ENCODE measurements at regions not wholly inside any gene's neighbourhood (a gene's known extent, or its start where the extent isn't known, plus 50 kb on each side); places are given as distances from the start of the nearest gene placed in this dataset.

DNA sequence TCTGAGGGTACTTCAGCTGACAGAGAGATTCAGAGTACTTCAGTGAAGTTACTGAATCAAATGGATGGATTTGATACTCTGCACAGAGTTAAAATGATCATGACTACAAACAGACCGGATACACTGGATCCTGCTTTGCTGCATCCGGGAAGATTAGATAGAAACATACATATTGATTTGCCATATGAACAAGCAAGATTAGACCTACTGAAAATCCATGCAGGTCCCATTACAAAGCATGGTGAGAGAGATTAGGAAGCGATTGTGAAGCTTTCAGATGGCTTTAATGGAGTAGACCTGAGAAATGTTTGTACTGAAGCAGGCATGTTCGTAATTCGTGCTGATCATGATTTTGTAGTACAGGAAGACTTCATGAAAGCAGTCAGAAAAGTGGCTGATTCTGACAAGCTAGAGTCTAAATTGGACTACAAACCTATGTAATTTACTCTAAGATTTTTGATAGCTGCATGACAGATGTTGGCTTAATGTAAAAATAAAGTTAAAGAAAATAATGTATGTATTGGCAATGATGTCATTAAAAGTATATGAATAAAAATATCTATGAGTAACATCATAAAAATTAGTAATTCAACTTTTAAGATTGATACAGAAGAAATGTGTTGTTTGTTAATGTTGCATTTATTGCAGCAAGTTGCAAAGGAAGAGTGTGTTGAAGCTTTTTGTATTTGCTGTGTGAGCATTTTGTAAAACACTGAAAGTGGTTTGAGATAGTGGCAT is 136.1 kb upstream of the RAP1B start:
- Histone ChIP-seq H3K27ac (ENCODE audit: low read depth, low read length) (no peak overlapping the region), H3K4me3 (ENCODE audit: low read depth, low read length) (no peak overlapping the region), H3K27me3 (ENCODE audit: control insufficient read depth, insufficient read depth, low read length) (no peaks in the 10 kb centered on the region), H3K9me3 (ENCODE audit: control insufficient read depth, insufficient read depth, low read length) (no peaks in the 10 kb centered on the region)
- TF ChIP-seq, protein P1, sequence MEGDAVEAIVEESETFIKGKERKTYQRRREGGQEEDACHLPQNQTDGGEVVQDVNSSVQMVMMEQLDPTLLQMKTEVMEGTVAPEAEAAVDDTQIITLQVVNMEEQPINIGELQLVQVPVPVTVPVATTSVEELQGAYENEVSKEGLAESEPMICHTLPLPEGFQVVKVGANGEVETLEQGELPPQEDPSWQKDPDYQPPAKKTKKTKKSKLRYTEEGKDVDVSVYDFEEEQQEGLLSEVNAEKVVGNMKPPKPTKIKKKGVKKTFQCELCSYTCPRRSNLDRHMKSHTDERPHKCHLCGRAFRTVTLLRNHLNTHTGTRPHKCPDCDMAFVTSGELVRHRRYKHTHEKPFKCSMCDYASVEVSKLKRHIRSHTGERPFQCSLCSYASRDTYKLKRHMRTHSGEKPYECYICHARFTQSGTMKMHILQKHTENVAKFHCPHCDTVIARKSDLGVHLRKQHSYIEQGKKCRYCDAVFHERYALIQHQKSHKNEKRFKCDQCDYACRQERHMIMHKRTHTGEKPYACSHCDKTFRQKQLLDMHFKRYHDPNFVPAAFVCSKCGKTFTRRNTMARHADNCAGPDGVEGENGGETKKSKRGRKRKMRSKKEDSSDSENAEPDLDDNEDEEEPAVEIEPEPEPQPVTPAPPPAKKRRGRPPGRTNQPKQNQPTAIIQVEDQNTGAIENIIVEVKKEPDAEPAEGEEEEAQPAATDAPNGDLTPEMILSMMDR (IDR thresholded peaks at IDR 0.05; ENCODE audit: low read depth, low read length) = no peak
- no peak for DNase-seq (ENCODE audit: low read depth, low spot score)
- POLR2A ChIA-PET = no interaction called here
- CTCF ChIA-PET = interaction anchor here (1.2 kb wide), 1 partner anchor 96 kb away, joined by 3 read pairs; no protein-coding TSS in a partner anchor

- no peaks in the 10 kb centered on the region for H3K9me3 ChIP-seq (ENCODE audit: control insufficient read depth, insufficient read depth, low read length)
- H3K4me3 ChIP-seq (ENCODE audit: low read depth, low read length) = no peak overlapping the region
- TF ChIP-seq, protein P1 (IDR thresholded peaks at IDR 0.05; ENCODE audit: low read depth, low read length) = no peak
- DNase-seq (ENCODE audit: low read depth, low spot score) = no peak
- ChIA-PET CTCF (no interaction called here), POLR2A (no interaction called here)
- no peak overlapping the region for H3K27ac ChIP-seq (ENCODE audit: low read depth, low read length)
- no peaks in the 10 kb centered on the region for H3K27me3 ChIP-seq (ENCODE audit: control insufficient read depth, insufficient read depth, low read length)
Measured at GRCh38 chr12:68476794-68477193, 133.9 kb upstream of the RAP1B start.

- no peak for DNase-seq (ENCODE audit: low read depth, low spot score)
- H3K27ac ChIP-seq (ENCODE audit: low read depth, low read length) = no peak overlapping the region
- H3K4me3 ChIP-seq (ENCODE audit: low read depth, low read length) = no peak overlapping the region
- CTCF ChIA-PET = no interaction called here
- TF ChIP-seq, protein P1 (IDR thresholded peaks at IDR 0.05; ENCODE audit: low read depth, low read length) = no peak
- no peaks in the 10 kb centered on the region for H3K9me3 ChIP-seq (ENCODE audit: control insufficient read depth, insufficient read depth, low read length)
- no peaks in the 10 kb centered on the region for H3K27me3 ChIP-seq (ENCODE audit: control insufficient read depth, insufficient read depth, low read length)
- POLR2A ChIA-PET = no interaction called here
Measured at GRCh38 chr12:68477261-68477772, 133.4 kb upstream of the RAP1B start.

GRCh38 chr12:68477906-68478305 is 132.8 kb upstream of the RAP1B start:
- no peak for DNase-seq (ENCODE audit: low read depth, low spot score)
- no peaks in the 10 kb centered on the region for H3K9me3 ChIP-seq (ENCODE audit: control insufficient read depth, insufficient read depth, low read length)
- H3K27ac ChIP-seq (ENCODE audit: low read depth, low read length) = no peak overlapping the region
- H3K4me3 ChIP-seq (ENCODE audit: low read depth, low read length) = no peak overlapping the region
- CTCF ChIA-PET = interaction anchor here (0.9 kb wide), 1 partner anchor 42 kb away, joined by 6 read pairs; no protein-coding TSS in a partner anchor
- TF ChIP-seq, protein P1 (IDR thresholded peaks at IDR 0.05; ENCODE audit: low read depth, low read length) = no peak
- POLR2A ChIA-PET = no interaction called here
- no peaks in the 10 kb centered on the region for H3K27me3 ChIP-seq (ENCODE audit: control insufficient read depth, insufficient read depth, low read length)

DNA sequence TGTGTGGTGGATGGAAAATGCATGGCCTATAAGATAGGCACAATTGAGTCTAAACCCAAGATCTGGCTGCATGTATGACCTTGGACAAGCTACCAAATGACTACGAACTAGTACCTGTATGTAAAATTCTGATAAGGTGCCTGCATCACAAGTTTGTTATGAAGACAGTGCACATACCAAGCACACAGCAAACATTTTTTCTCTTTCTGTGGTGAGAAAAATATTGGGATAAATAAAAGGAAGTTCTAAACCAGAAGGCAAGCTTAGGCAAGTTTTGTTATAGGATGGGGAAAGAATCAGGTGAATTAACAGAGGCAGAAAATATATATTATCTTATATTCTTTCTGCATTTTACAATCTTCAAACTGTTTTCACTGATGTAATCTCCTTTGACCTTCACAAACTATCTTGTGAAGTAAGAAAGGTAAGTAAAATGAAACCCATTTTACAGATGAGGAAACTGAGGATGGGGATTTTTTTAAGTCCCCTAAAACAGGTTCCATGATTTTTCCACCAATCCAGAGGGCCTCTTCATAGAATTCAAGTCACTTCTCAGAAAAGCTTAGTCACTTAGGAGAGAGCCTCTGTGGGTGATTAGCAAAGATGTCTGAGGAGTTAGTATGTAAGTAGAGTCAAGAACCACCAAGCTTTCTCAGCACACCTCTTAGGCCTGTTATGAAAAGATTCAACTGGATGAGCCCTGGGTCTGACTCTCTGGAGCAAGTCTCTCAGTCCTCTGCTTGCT is 132.0 kb upstream of the RAP1B start:
- POLR2A ChIA-PET = interaction anchor here (1.4 to 1.7 kb wide), 2 partner anchors 43 to 132 kb away, joined by 3 to 7 read pairs; partner anchors contain the start of gene RAP1B
- H3K27me3 ChIP-seq (ENCODE audit: control insufficient read depth, insufficient read depth, low read length) = no peaks in the 10 kb centered on the region

More for the DNA sequence above, 132.0 kb upstream of the RAP1B start:
- Histone ChIP-seq H3K9me3 (ENCODE audit: control insufficient read depth, insufficient read depth, low read length) (no peaks in the 10 kb centered on the region), H3K27ac (ENCODE audit: low read depth, low read length) (peak overlapping the region; percentile 89), H3K4me3 (ENCODE audit: low read depth, low read length) (no peak overlapping the region)
- TF ChIP-seq, protein P1 (IDR thresholded peaks at IDR 0.05; ENCODE audit: low read depth, low read length) = no peak
- CTCF ChIA-PET = interaction anchor here (0.9 kb wide), 1 partner anchor 43 kb away, joined by 6 read pairs; no protein-coding TSS in a partner anchor
- DNase-seq (ENCODE audit: low read depth, low spot score) = no peak
